Suprapubic skin (tissue), 4 donors: ENCODE measurements at regions not wholly inside any gene's neighbourhood (a gene's known extent, or its start where the extent isn't known, plus 50 kb on each side); places are given as distances from the start of the nearest gene placed in this dataset.

ENCODE experiments used
- DNase-seq, 2 donors: peaks; one replicate each; pipeline ENCODE4 v3.0.0-alpha.2; 2019; ENCODE audit warnings: low spot score in 2 of 2
- H3K27ac ChIP-seq: fragments of 200-600 bp; sonication (generic); one replicate; pipeline ENCODE4 v1.5.1; 2019
- H3K27me3 ChIP-seq: fragments of 200-600 bp; sonication (generic); one replicate; pipeline ENCODE4 v1.5.1; 2019
- H3K36me3 ChIP-seq: fragments of 200-600 bp; sonication (generic); one replicate; pipeline ENCODE4 v1.5.1; 2019
- H3K4me1 ChIP-seq: fragments of 200-600 bp; sonication (generic); one replicate; pipeline ENCODE4 v1.5.1; 2019
- H3K4me3 ChIP-seq: fragments of 200-600 bp; sonication (generic); one replicate; pipeline ENCODE4 v1.5.1; 2019; ENCODE audit warnings: mild to moderate bottlenecking
- H3K9me3 ChIP-seq: fragments of 200-600 bp; sonication (generic); one replicate; pipeline ENCODE4 v1.5.1; 2019
- EP300 ChIP-seq: sonication (generic); formaldehyde crosslinking; IDR thresholded peaks from one replicate; pipeline ENCODE4 v1.6.1; 2017; ENCODE audit warnings: antibody characterized with exemption
- POLR2A ChIP-seq, 2 donors: fragments of 450-650 bp; IDR thresholded peaks; one replicate each; pipeline ENCODE4 v1.6.1; 2017; ENCODE audit warnings: antibody characterized with exemption in 2 of 2, mild to moderate bottlenecking in 2 of 2, moderate library complexity in 2 of 2
- POLR2AphosphoS5 ChIP-seq, 3 donors: sonication (generic); formaldehyde crosslinking; IDR thresholded peaks; one replicate each; pipeline ENCODE4 v1.6.1; 2017; ENCODE audit warnings: antibody characterized with exemption in 3 of 3
- WGBS: methylation state at CpG from one replicate; pipeline ENCODE4 v1.1.5; 2018; 5-methylcytosine and 5-hydroxymethylcytosine counted together
- TF ChIP-seq, protein P1 (sequence below), 2 donors: fragments of 200-600 bp in 1 of 2; fragments of 450-650 bp in 1 of 2; sonication (generic) in 1 of 2; IDR thresholded peaks; one replicate each; pipeline ENCODE4 v1.5.1; 2016 to 2019; ENCODE audit warnings: antibody characterized with exemption in 2 of 2, mild to moderate bottlenecking in 1 of 2, moderate library complexity in 1 of 2

DNA sequence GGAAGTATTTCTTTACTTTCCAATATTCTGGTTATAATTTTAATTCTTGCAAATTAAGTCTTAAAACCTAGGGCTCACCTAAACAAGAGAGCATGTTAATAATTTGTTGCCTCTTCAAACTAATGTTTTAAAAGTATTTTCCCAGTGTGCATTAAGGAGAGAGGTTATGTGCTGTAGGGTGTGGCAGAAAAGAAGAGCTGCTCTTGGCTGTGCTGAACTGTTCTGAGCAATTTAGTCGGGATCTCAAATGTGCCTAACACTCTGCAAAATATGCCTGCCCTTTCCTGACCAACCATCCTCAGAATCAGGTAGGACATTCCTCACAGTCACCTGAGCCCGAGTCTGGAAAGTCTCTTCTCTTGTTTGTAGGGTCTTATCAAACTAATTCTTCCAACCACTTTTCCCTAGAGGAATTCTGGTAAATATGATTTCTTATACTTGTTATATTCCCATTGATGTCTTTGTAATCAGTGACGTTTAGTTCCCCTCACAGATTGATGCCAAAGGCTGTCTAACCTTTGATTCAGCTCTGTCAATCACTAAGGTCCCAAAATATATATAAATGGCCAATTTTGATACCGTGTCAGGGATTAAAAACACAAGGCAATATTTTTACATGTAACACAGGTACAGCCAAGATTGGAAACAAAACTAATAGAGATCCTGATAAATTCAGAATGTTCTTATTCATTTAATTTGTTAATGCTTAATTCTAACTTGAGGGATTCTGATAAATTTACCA, 298.4 kb downstream of the ADGB start:
- Histone ChIP-seq H3K4me3 (no peak overlapping the region), H3K36me3 (no peaks in the 10 kb centered on the region), H3K4me1 (no peaks in the 10 kb centered on the region), H3K9me3 (no peaks in the 10 kb centered on the region), H3K27ac (no peak overlapping the region), H3K27me3 (no peaks in the 10 kb centered on the region)
- DNase-seq = no peak
- WGBS = 62% methylated on average over 4 of the region's 4 CpGs
- no peak for TF ChIP-seq EP300
- TF ChIP-seq, protein P1, sequence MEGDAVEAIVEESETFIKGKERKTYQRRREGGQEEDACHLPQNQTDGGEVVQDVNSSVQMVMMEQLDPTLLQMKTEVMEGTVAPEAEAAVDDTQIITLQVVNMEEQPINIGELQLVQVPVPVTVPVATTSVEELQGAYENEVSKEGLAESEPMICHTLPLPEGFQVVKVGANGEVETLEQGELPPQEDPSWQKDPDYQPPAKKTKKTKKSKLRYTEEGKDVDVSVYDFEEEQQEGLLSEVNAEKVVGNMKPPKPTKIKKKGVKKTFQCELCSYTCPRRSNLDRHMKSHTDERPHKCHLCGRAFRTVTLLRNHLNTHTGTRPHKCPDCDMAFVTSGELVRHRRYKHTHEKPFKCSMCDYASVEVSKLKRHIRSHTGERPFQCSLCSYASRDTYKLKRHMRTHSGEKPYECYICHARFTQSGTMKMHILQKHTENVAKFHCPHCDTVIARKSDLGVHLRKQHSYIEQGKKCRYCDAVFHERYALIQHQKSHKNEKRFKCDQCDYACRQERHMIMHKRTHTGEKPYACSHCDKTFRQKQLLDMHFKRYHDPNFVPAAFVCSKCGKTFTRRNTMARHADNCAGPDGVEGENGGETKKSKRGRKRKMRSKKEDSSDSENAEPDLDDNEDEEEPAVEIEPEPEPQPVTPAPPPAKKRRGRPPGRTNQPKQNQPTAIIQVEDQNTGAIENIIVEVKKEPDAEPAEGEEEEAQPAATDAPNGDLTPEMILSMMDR (IDR thresholded peaks at IDR 0.05) = no peak
- no peak for TF ChIP-seq POLR2A (IDR thresholded peaks at IDR 0.05)
- TF ChIP-seq POLR2AphosphoS5 (IDR thresholded peaks at IDR 0.05) = no peak

DNA sequence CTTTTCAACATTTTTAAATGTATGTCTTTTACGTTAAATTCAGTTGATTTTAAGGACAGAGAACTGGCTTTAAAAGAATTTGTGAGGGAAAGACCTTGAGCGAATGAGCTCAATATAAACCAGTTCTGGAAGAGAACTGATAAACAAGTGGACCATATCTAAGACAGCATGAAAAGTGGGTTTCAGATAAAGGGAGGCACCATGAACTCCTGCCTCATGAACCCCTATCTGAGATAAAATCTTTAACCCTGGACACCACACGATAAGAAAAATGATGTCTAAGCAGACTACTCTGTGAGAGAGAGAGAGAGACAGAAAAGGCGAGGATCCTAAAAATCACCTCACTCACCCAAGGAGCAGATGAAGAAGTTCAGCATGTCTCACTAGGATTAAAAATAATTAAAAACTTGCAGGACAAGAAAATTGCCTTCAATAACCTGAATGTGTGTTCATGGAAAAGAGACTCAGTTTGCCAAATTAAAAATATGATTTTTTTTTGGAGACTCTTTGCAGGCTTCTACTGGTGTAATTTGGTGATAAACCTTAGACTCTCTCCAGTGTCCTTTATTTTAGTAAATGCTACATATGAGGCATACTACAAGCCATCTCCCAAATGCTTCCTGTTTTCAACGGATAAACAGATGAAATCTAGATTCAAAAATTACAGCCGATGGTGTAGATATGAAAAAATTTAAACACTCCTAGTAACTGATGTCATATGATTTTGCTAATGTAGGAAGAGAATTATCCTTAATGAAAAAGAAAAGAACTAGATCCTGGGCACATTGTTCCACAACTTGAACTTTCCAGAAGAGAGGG, 299.5 kb downstream of the ADGB start:
- no peaks in the 10 kb centered on the region for H3K27me3 ChIP-seq
- no peak overlapping the region for H3K27ac ChIP-seq
- no peaks in the 10 kb centered on the region for H3K36me3 ChIP-seq
- no peak overlapping the region for H3K4me3 ChIP-seq
- 81% methylated on average over 6 of the region's 6 CpGs for WGBS
- no peaks in the 10 kb centered on the region for H3K9me3 ChIP-seq
- TF ChIP-seq, protein P1 (IDR thresholded peaks at IDR 0.05) = no peak
- TF ChIP-seq POLR2A (IDR thresholded peaks at IDR 0.05) (no peak), EP300 (no peak), POLR2AphosphoS5 (IDR thresholded peaks at IDR 0.05) (no peak)
- no peak for DNase-seq
- no peaks in the 10 kb centered on the region for H3K4me1 ChIP-seq

DNA sequence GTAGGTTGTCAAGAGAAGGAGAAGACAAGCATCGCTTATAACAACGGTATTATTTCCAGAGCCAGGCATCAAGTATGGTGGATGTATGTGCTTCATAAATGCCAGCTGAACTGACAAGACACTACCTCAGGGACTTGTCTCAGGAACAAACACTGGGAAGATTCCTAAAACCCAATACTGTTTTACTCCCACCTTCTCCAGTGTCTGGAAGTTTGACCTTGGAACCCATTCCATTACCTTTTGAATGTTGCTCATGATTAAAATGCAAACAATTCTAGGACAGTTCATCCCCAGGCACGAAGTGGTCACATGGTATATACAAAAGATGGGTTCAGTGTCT, 300.1 kb downstream of the ADGB start:
- no peaks in the 10 kb centered on the region for H3K27me3 ChIP-seq
- no peaks in the 10 kb centered on the region for H3K36me3 ChIP-seq
- H3K27ac ChIP-seq = no peak overlapping the region
- no peak for TF ChIP-seq POLR2AphosphoS5 (IDR thresholded peaks at IDR 0.05)
- TF ChIP-seq, protein P1 (IDR thresholded peaks at IDR 0.05) = no peak
- TF ChIP-seq POLR2A (IDR thresholded peaks at IDR 0.05) = no peak
- TF ChIP-seq EP300 = no peak
- DNase-seq = no peak
- no peak overlapping the region for H3K4me3 ChIP-seq
- no peaks in the 10 kb centered on the region for H3K9me3 ChIP-seq
- 84% methylated on average over 3 of the region's 3 CpGs for WGBS
- no peaks in the 10 kb centered on the region for H3K4me1 ChIP-seq

DNA sequence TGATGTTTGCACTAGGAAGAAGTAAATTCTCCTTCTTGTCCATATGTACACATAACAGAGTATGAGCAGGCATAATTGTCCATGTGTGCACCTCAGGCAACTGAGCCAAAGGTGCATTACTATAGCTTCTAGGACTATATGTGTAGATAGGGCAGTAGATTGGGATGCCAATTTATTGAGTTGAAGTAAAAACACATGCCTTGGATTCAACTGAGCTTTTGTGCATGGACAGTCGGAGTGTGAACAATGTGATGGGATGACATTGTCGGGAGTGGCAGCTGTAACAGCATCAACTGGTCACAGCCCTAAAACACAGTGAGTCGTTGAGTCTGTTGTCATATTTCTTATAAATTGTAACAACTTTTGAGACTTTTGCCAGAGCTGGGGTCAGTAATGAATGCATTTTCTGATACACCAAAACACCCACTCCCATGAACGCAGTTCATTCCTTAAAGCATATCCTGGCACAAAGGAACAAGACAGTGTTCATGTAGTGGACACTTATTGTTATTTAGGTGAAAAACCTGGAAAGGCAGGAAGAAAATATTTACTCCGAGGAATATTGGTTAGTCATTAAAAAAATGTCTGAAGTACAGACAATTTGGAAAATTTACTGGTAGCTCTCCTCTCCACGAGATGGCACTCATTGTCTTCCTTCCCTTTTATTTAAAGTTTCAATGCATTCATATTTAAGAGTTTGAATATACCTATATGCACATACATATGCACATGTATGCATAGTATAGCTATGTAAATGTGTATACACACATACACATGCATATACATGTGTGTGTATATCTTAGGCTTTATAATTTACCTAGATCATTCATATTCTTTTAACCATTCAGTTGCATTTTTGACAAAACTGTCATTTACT, 302.0 kb upstream of the STXBP5 start:
- Histone ChIP-seq H3K36me3 (no peaks in the 10 kb centered on the region), H3K27ac (no peak overlapping the region), H3K27me3 (no peaks in the 10 kb centered on the region), H3K9me3 (no peaks in the 10 kb centered on the region), H3K4me1 (peaks cover 19% of the 10 kb centered on the region), H3K4me3 (no peak overlapping the region)
- no peak for DNase-seq
- TF ChIP-seq, protein P1 (IDR thresholded peaks at IDR 0.05) = no peak
- no peak for TF ChIP-seq EP300
- TF ChIP-seq POLR2AphosphoS5 (IDR thresholded peaks at IDR 0.05) = no peak
- TF ChIP-seq POLR2A (IDR thresholded peaks at IDR 0.05) = no peak
- 80% methylated on average over 6 of the region's 6 CpGs for WGBS
